IMR-90 (cell line): ENCODE measurements at regions not wholly inside any gene's neighbourhood (a gene's known extent, or its start where the extent isn't known, plus 50 kb on each side); places are given as distances from the start of the nearest gene placed in this dataset.

ENCODE experiments used
- CEBPB ChIP-seq: IDR thresholded peaks from 2 replicates; pipeline ENCODE4 v1.6.1; 2012; ENCODE audit warnings: low read depth, low read length, improper control_type of control experiment
- CTCF ChIP-seq: conservative IDR thresholded peaks from 2 replicates; pipeline ENCODE4 v1.5.1; 2012; ENCODE audit warnings: mild to moderate bottlenecking, low read depth, low read length, improper control_type of control experiment
- FOS ChIP-seq: fragments of 150-350 bp; IDR thresholded peaks from 2 replicates; pipeline ENCODE4 v1.6.1; 2016; ENCODE audit warnings: low read depth, low read length
- MAFK ChIP-seq: IDR thresholded peaks from 2 replicates; pipeline ENCODE4 v1.6.1; 2012; ENCODE audit warnings: low read depth, low read length, improper control_type of control experiment
- MXI1 ChIP-seq: IDR thresholded peaks from 2 replicates; pipeline ENCODE4 v1.6.1; 2012; ENCODE audit warnings: low read depth, mild to moderate bottlenecking, low read length, moderate library complexity, borderline replicate concordance
- POLR2A ChIP-seq: IDR thresholded peaks from 2 replicates; pipeline ENCODE4 v1.6.1; 2012; ENCODE audit warnings: mild to moderate bottlenecking, low read depth, low read length
- RAD21 ChIP-seq: IDR thresholded peaks from 2 replicates; pipeline ENCODE4 v1.6.1; 2012; ENCODE audit warnings: low read length, improper control_type of control experiment
- RCOR1 ChIP-seq: IDR thresholded peaks from 2 replicates; pipeline ENCODE4 v1.6.1; 2012; ENCODE audit warnings: mild to moderate bottlenecking, low read length, improper control_type of control experiment; ENCODE audit not compliant: insufficient replicate concordance
- RFX5 ChIP-seq: IDR thresholded peaks from 2 replicates; pipeline ENCODE4 v1.8.0; 2012; ENCODE audit warnings: low read depth, mild to moderate bottlenecking, low read length, moderate library complexity
- SMC3 ChIP-seq: fragments of 150-350 bp; IDR thresholded peaks from 2 replicates; pipeline ENCODE4 v1.6.1; 2016; ENCODE audit warnings: low read depth, mild to moderate bottlenecking, antibody characterized with exemption, low read length, moderate library complexity
- TF ChIP-seq, protein P1 (sequence below): fragments of 150-350 bp; IDR thresholded peaks from 2 replicates; pipeline ENCODE4 v1.6.1; 2016; ENCODE audit warnings: low read depth, mild to moderate bottlenecking, low read length, moderate library complexity, borderline replicate concordance
- TF ChIP-seq, protein P2 (sequence below): fragments of 150-350 bp; IDR thresholded peaks from 2 replicates; pipeline ENCODE4 v1.6.1; 2017; ENCODE audit warnings: mild to moderate bottlenecking, antibody characterized with exemption, low read length, low read depth

DNA sequence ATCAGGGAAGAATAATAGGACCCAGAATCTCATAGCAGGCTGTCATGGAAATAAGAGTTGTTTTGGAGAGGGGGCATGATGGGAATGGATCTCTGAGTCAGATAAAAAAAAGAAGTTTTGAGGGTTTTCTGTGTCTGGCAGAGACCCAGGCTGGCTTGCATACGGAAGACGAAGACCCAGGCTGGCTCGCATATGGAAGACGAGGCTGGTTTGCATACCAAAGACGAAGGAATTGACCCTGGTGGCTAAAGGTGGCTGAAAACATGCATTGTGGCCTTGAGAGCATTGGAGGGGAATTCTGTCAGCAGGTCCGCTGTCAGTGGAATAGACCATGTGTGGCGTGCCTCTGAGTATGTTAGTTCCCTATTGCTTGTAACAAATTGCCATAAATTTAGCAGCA, 335.1 kb downstream of the BTBD3 start:
- no peak for TF ChIP-seq CTCF
- TF ChIP-seq, protein P1, sequence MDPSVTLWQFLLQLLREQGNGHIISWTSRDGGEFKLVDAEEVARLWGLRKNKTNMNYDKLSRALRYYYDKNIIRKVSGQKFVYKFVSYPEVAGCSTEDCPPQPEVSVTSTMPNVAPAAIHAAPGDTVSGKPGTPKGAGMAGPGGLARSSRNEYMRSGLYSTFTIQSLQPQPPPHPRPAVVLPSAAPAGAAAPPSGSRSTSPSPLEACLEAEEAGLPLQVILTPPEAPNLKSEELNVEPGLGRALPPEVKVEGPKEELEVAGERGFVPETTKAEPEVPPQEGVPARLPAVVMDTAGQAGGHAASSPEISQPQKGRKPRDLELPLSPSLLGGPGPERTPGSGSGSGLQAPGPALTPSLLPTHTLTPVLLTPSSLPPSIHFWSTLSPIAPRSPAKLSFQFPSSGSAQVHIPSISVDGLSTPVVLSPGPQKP: no peak
- no peak for TF ChIP-seq MAFK
- no peak for TF ChIP-seq RFX5
- TF ChIP-seq POLR2A: no peak
- TF ChIP-seq RAD21: no peak
- TF ChIP-seq FOS: no peak
- no peak for TF ChIP-seq SMC3
- TF ChIP-seq CEBPB: no peak
- TF ChIP-seq, protein P2, sequence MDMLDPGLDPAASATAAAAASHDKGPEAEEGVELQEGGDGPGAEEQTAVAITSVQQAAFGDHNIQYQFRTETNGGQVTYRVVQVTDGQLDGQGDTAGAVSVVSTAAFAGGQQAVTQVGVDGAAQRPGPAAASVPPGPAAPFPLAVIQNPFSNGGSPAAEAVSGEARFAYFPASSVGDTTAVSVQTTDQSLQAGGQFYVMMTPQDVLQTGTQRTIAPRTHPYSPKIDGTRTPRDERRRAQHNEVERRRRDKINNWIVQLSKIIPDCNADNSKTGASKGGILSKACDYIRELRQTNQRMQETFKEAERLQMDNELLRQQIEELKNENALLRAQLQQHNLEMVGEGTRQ: no peak
- TF ChIP-seq MXI1: no peak
- TF ChIP-seq RCOR1: no peak
